K562 (cell line): ENCODE measurements at regions not wholly inside any gene's neighbourhood (a gene's known extent, or its start where the extent isn't known, plus 50 kb on each side); places are given as distances from the start of the nearest gene placed in this dataset.

Experiments used
- XRCC4 ChIP-seq: IDR thresholded peaks from one replicate; pipeline ENCODE4 v1.6.1; 2011; ENCODE audit not compliant: insufficient read depth, insufficient read length; ENCODE audit errors: extremely low read depth
- TF ChIP-seq, protein P1 (sequence below), 2 experiments: fragments of 450-650 bp; formaldehyde crosslinking in 1 of 2; IDR thresholded peaks; 2 replicates each; pipeline versions ENCODE4 v1.4.0 to v1.6.1; 2014 to 2020; ENCODE audit warnings: mild to moderate bottlenecking in 2 of 2, borderline replicate concordance in 1 of 2, low read depth in 1 of 2
- TF ChIP-seq, protein P2 (sequence below), 3 experiments: IDR thresholded peaks in 2 of 3; conservative IDR thresholded peaks in 1 of 3; 2 replicates each; pipeline ENCODE4 v1.5.1; 2011 to 2012; ENCODE audit warnings: low read length in 3 of 3, mild to moderate bottlenecking in 3 of 3, control low read depth in 2 of 3, improper control_type of control experiment in 1 of 3, inconsistent platforms in 1 of 3, low read depth in 1 of 3, mixed read lengths in 1 of 3, moderate library complexity in 1 of 3; ENCODE audit not compliant: insufficient read depth in 2 of 3

DNA sequence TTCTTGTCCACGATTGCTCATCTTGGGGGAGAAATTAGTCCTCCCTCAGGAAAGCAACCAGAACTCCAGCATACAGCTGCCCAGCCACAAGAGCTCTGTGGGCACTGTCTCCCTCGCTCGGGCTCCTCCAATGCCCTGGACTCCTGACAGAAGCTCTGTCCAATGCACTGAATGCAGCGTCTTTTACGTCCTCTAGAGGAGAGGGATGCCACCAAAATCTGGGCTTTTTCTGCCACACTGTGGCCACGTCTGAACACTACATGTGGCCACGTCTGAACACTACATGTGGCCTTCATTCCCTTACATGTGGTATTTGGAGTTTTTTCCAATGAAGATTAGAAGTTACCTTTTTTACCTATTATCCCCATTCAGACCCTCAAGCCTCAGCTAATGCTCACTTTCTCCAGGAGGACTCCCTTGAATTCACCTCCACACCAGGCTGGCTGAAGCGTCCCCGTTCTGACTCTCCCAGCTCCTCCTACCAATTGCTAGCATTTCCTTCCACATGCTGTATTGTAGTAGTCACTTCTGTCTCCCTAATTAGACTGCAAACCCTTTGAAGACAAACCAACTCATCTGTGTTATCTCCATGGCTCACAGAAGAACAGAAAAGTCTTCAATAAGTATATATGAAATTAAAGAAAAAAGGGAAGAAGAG, 134.3 kb upstream of the PDE1C start (continued):
- TF ChIP-seq, protein P1, sequence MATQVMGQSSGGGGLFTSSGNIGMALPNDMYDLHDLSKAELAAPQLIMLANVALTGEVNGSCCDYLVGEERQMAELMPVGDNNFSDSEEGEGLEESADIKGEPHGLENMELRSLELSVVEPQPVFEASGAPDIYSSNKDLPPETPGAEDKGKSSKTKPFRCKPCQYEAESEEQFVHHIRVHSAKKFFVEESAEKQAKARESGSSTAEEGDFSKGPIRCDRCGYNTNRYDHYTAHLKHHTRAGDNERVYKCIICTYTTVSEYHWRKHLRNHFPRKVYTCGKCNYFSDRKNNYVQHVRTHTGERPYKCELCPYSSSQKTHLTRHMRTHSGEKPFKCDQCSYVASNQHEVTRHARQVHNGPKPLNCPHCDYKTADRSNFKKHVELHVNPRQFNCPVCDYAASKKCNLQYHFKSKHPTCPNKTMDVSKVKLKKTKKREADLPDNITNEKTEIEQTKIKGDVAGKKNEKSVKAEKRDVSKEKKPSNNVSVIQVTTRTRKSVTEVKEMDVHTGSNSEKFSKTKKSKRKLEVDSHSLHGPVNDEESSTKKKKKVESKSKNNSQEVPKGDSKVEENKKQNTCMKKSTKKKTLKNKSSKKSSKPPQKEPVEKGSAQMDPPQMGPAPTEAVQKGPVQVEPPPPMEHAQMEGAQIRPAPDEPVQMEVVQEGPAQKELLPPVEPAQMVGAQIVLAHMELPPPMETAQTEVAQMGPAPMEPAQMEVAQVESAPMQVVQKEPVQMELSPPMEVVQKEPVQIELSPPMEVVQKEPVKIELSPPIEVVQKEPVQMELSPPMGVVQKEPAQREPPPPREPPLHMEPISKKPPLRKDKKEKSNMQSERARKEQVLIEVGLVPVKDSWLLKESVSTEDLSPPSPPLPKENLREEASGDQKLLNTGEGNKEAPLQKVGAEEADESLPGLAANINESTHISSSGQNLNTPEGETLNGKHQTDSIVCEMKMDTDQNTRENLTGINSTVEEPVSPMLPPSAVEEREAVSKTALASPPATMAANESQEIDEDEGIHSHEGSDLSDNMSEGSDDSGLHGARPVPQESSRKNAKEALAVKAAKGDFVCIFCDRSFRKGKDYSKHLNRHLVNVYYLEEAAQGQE (IDR thresholded peaks at IDR 0.05; ENCODE audit: borderline replicate concordance): peak; percentile 34; the same call in 1 of the 2 replicates
- TF ChIP-seq, protein P1 (CRISPR knock-in tag; IDR thresholded peaks at IDR 0.05; ENCODE audit: low read depth): no peak
- TF ChIP-seq, protein P2, sequence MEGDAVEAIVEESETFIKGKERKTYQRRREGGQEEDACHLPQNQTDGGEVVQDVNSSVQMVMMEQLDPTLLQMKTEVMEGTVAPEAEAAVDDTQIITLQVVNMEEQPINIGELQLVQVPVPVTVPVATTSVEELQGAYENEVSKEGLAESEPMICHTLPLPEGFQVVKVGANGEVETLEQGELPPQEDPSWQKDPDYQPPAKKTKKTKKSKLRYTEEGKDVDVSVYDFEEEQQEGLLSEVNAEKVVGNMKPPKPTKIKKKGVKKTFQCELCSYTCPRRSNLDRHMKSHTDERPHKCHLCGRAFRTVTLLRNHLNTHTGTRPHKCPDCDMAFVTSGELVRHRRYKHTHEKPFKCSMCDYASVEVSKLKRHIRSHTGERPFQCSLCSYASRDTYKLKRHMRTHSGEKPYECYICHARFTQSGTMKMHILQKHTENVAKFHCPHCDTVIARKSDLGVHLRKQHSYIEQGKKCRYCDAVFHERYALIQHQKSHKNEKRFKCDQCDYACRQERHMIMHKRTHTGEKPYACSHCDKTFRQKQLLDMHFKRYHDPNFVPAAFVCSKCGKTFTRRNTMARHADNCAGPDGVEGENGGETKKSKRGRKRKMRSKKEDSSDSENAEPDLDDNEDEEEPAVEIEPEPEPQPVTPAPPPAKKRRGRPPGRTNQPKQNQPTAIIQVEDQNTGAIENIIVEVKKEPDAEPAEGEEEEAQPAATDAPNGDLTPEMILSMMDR (IDR thresholded peaks at IDR 0.05 in 2 of 3, conservative IDR thresholded peaks at IDR 0.05 in 1 of 3; ENCODE audit: insufficient read depth in 2 of 3, low read depth in 1 of 3, low read length in 3 of 3): peak; percentile 56 to 85 (median 62)
- TF ChIP-seq XRCC4: no peak
